CD4-positive, CD25-positive, alpha-beta regulatory T cell (primary cell): ENCODE measurements at regions not wholly inside any gene's neighbourhood (a gene's known extent, or its start where the extent isn't known, plus 50 kb on each side); places are given as distances from the start of the nearest gene placed in this dataset.

Experiments used
- ATAC-seq, 2 donors: fragments of 150-1000 bp; cut with Tn5 transposase; one replicate each; pipeline ENCODE4 v1.10.0; 2021; ENCODE audit warnings: low read depth in 2 of 2, moderate number of reproducible peaks in 2 of 2, moderate library complexity in 1 of 2
- DNase-seq, 3 donors: peaks; one replicate each; pipeline versions ENCODE4 v3.0.0 to v3.0.0-alpha.2; 2012 to 2022; ENCODE audit warnings: mixed read lengths in 1 of 3
- H3K27ac ChIP-seq: one replicate; pipeline ENCODE4 v1.7.0; 2013; ENCODE audit warnings: mild to moderate bottlenecking, low read length; ENCODE audit not compliant: insufficient read depth, poor library complexity, severe bottlenecking
- H3K27me3 ChIP-seq: one replicate; pipeline ENCODE4 v1.7.0; 2013; ENCODE audit warnings: low read length; ENCODE audit not compliant: control insufficient read depth, insufficient read depth
- H3K36me3 ChIP-seq: one replicate; pipeline ENCODE4 v1.7.0; 2013; ENCODE audit warnings: mild to moderate bottlenecking, low read length, moderate library complexity; ENCODE audit not compliant: control insufficient read depth, insufficient read depth
- H3K4me1 ChIP-seq: 2 replicates; pipeline ENCODE4 v1.7.0; 2013; ENCODE audit warnings: mild to moderate bottlenecking, low read length; ENCODE audit not compliant: insufficient read depth, control insufficient read depth, poor library complexity, severe bottlenecking
- H3K4me3 ChIP-seq: one replicate; pipeline ENCODE4 v1.7.0; 2013; ENCODE audit warnings: low read depth, mild to moderate bottlenecking, low read length, moderate library complexity
- H3K9me3 ChIP-seq, 2 experiments: 1 replicate in 1 of 2; 2 replicates in 1 of 2; pipeline ENCODE4 v1.7.0; 2013; ENCODE audit warnings: low read length in 2 of 2, mild to moderate bottlenecking in 1 of 2, moderate library complexity in 1 of 2; ENCODE audit not compliant: control insufficient read depth in 2 of 2
- H3K27ac Mint-ChIP-seq, 3 donors: one replicate each; pipeline ENCODE4 v1.8.0; 2020 to 2022; ENCODE audit warnings: mild to moderate bottlenecking in 3 of 3, mixed read lengths in 3 of 3, moderate library complexity in 2 of 3
- H3K27me3 Mint-ChIP-seq: one replicate; pipeline ENCODE4 v1.8.0; 2022; ENCODE audit warnings: mild to moderate bottlenecking, mixed read lengths
- H3K36me3 Mint-ChIP-seq: one replicate; pipeline ENCODE4 v1.8.0; 2020; ENCODE audit warnings: mixed read lengths
- H3K4me1 Mint-ChIP-seq, 4 donors: one replicate each; pipeline ENCODE4 v1.8.0; 2020 to 2022; ENCODE audit warnings: mixed read lengths in 4 of 4, mild to moderate bottlenecking in 1 of 4
- H3K4me3 Mint-ChIP-seq, 4 donors: one replicate each; pipeline ENCODE4 v1.8.0; 2020 to 2022; ENCODE audit warnings: mild to moderate bottlenecking in 4 of 4, mixed read lengths in 4 of 4, moderate library complexity in 3 of 4
- H3K9me3 Mint-ChIP-seq, 7 donors: one replicate each; pipeline ENCODE4 v1.8.0; 2020 to 2022; ENCODE audit warnings: mixed read lengths in 7 of 7, mild to moderate bottlenecking in 3 of 7, moderate library complexity in 2 of 7

- peaks cover 52% of the 10 kb centered on the region for H3K27me3 Mint-ChIP-seq
- H3K27me3 ChIP-seq, result peaks cover 21% of the 10 kb centered on the region
- no peaks in the 10 kb centered on the region for H3K36me3 Mint-ChIP-seq
- peaks cover 0 to 8% (median 2%) of the 10 kb centered on the region in 4 donors for H3K4me1 Mint-ChIP-seq
- H3K4me1 ChIP-seq, result no peaks in the 10 kb centered on the region
- peak overlapping the region in 2 of 4 donors; percentile 37 to 70 for H3K4me3 Mint-ChIP-seq
- ATAC-seq (no peak), DNase-seq (no peak)
- H3K27ac Mint-ChIP-seq, result no peak overlapping the region
- H3K36me3 ChIP-seq, result no peaks in the 10 kb centered on the region
- H3K9me3 Mint-ChIP-seq, result peaks cover 0 to 4% (median 0%) of the 10 kb centered on the region in 7 donors
- no peak overlapping the region for H3K27ac ChIP-seq
- H3K4me3 ChIP-seq, result no peak overlapping the region
- H3K9me3 ChIP-seq, result no peaks in the 10 kb centered on the region
Measured at GRCh38 chr1:38577937-38578270, 281.7 kb downstream of the RRAGC start.

DNA sequence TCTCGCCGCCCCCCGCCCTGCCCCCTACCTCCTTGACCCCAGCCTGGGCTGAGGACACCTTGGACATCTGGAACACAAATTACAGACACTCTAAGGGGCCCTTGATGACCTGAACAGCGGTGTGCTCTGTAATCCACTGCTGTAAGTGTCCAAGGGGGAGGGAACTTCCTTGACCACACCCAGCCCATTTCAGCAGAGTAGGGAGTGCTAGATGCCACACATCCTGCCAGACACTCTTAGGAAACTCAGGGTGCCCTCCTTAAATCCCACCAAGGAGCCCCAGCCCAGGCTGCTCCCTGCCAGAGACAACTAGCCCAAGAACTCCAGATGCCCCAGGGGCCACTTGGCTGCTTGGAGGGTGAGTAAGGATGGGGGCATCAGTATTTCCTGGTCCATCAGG lies 282.2 kb downstream of the RRAGC start:
- no peaks in the 10 kb centered on the region for H3K36me3 ChIP-seq
- peak overlapping the region in 1 of 3 donors; percentile 11 for H3K27ac Mint-ChIP-seq
- no peaks in the 10 kb centered on the region for H3K4me1 ChIP-seq
- H3K27ac ChIP-seq, result no peak overlapping the region
- no peak overlapping the region for H3K4me3 ChIP-seq
- H3K4me3 Mint-ChIP-seq, result no peak overlapping the region
- ATAC-seq (no peak), DNase-seq (no peak)
- H3K9me3 Mint-ChIP-seq, result peaks cover 0 to 4% (median 0%) of the 10 kb centered on the region in 7 donors
- H3K27me3 Mint-ChIP-seq, result peaks cover 54% of the 10 kb centered on the region
- H3K4me1 Mint-ChIP-seq, result peaks cover 0 to 8% (median 3%) of the 10 kb centered on the region in 4 donors
- H3K9me3 ChIP-seq, result no peaks in the 10 kb centered on the region
- H3K27me3 ChIP-seq, result peaks cover 21% of the 10 kb centered on the region
- no peaks in the 10 kb centered on the region for H3K36me3 Mint-ChIP-seq

- H3K27me3 Mint-ChIP-seq, result peaks cover 59% of the 10 kb centered on the region
- H3K9me3 ChIP-seq, result no peaks in the 10 kb centered on the region
- H3K36me3 Mint-ChIP-seq, result no peaks in the 10 kb centered on the region
- no peak overlapping the region for H3K27ac Mint-ChIP-seq
- no peak overlapping the region for H3K4me3 Mint-ChIP-seq
- peaks cover 21% of the 10 kb centered on the region for H3K27me3 ChIP-seq
- H3K9me3 Mint-ChIP-seq, result peaks cover 0 to 4% (median 0%) of the 10 kb centered on the region in 7 donors
- no peak overlapping the region for H3K27ac ChIP-seq
- H3K4me1 Mint-ChIP-seq, result peaks cover 0 to 8% (median 4%) of the 10 kb centered on the region in 4 donors
- DNase-seq, result no peak
- ATAC-seq, result no peak
- no peaks in the 10 kb centered on the region for H3K4me1 ChIP-seq
- H3K4me3 ChIP-seq, result no peak overlapping the region
- no peaks in the 10 kb centered on the region for H3K36me3 ChIP-seq
Measured at GRCh38 chr1:38576241-38576640, 283.3 kb downstream of the RRAGC start.

DNA sequence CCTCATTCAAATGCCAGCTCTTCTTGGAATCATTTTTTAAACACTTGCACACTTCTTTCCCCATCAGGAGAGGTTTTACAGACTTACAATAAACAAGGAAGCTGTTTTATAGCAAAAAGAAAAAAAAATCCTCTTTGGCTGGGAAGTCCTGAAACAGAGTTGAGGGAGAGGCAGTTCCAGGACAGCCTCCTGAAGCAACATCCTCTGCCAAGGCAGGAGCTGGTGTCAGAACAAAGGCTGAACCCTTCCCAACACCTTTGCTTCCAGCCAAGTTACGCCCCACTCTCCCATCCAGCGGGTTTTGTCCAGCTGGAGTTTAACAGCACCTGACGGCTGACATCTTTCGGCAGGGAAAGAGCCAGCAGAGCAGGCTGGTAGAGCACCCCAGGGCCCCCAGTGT lies 287.8 kb downstream of the RRAGC start:
- no peak overlapping the region for H3K27ac ChIP-seq
- Mint-ChIP-seq H3K27ac (peak overlapping the region in 1 of 3 donors; percentile 24), H3K36me3 (no peaks in the 10 kb centered on the region), H3K4me3 (peak overlapping the region in 1 of 4 donors; percentile 3), H3K27me3 (peaks cover 22% of the 10 kb centered on the region), H3K9me3 (no peaks in the 10 kb centered on the region), H3K4me1 (peaks cover 0 to 6% (median 2%) of the 10 kb centered on the region in 4 donors)
- no peaks in the 10 kb centered on the region for H3K9me3 ChIP-seq
- no peak for DNase-seq
- no peak for ATAC-seq
- no peaks in the 10 kb centered on the region for H3K36me3 ChIP-seq
- no peaks in the 10 kb centered on the region for H3K27me3 ChIP-seq
- no peaks in the 10 kb centered on the region for H3K4me1 ChIP-seq
- H3K4me3 ChIP-seq, result no peak overlapping the region

DNA sequence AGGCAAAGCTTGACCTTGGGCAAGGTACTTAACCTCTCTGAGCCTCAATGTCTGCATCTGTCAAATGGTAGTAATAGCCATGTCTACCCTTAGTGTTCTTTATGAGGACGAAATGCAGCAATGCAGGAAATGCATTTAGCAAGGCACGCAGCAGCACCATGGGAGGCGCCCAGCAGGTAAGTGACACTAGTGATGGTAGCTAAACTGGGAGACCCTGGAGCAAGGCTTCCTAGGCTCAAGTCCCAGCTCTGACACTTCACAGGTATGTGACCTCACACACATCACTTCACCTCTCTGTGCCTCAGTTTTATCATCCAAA lies 289.0 kb downstream of the RRAGC start:
- Mint-ChIP-seq H3K9me3 (no peaks in the 10 kb centered on the region), H3K36me3 (no peaks in the 10 kb centered on the region), H3K4me1 (peaks cover 0 to 6% (median 2%) of the 10 kb centered on the region in 4 donors), H3K4me3 (no peak overlapping the region), H3K27me3 (peaks cover 22% of the 10 kb centered on the region), H3K27ac (peak overlapping the region in 1 of 3 donors; percentile 61)
- Histone ChIP-seq H3K36me3 (no peaks in the 10 kb centered on the region), H3K27ac (no peak overlapping the region), H3K4me3 (no peak overlapping the region), H3K4me1 (no peaks in the 10 kb centered on the region), H3K9me3 (no peaks in the 10 kb centered on the region), H3K27me3 (no peaks in the 10 kb centered on the region)
- ATAC-seq, result no peak
- DNase-seq, result no peak

- no peaks in the 10 kb centered on the region for H3K27me3 ChIP-seq
- Mint-ChIP-seq H3K36me3 (no peaks in the 10 kb centered on the region), H3K9me3 (no peaks in the 10 kb centered on the region), H3K27me3 (peaks cover 22% of the 10 kb centered on the region), H3K4me3 (no peak overlapping the region), H3K27ac (peak overlapping the region in 1 of 3 donors; percentile 61), H3K4me1 (peaks cover 0 to 10% (median 2%) of the 10 kb centered on the region in 4 donors)
- H3K36me3 ChIP-seq, result no peaks in the 10 kb centered on the region
- ATAC-seq, result no peak
- DNase-seq, result no peak
- H3K4me1 ChIP-seq, result no peaks in the 10 kb centered on the region
- H3K4me3 ChIP-seq, result no peak overlapping the region
- H3K27ac ChIP-seq, result no peak overlapping the region
- no peaks in the 10 kb centered on the region for H3K9me3 ChIP-seq
Measured at GRCh38 chr1:38569932-38570656, 289.5 kb downstream of the RRAGC start.

- H3K27ac ChIP-seq, result no peak overlapping the region
- no peaks in the 10 kb centered on the region for H3K27me3 ChIP-seq
- Mint-ChIP-seq H3K4me1 (peaks cover 0 to 23% (median 6%) of the 10 kb centered on the region in 4 donors), H3K27ac (no peak overlapping the region), H3K9me3 (no peaks in the 10 kb centered on the region), H3K36me3 (no peaks in the 10 kb centered on the region), H3K27me3 (peaks cover 20% of the 10 kb centered on the region), H3K4me3 (peak overlapping the region in 1 of 4 donors; percentile 17)
- no peaks in the 10 kb centered on the region for H3K36me3 ChIP-seq
- H3K4me3 ChIP-seq, result no peak overlapping the region
- H3K4me1 ChIP-seq, result peaks cover 5% of the 10 kb centered on the region
- ATAC-seq, result no peak
- no peaks in the 10 kb centered on the region for H3K9me3 ChIP-seq
- no peak for DNase-seq
Measured at GRCh38 chr1:38568061-38568857, 291.3 kb downstream of the RRAGC start.
